ENCODE measurements at regions not wholly inside any gene's neighbourhood (a gene's known extent, or its start where the extent isn't known, plus 50 kb on each side); places are given as distances from the start of the nearest gene placed in this dataset.

- TF ChIP-seq CTCF (IDR thresholded peaks at IDR 0.05) (no peak), ZFX (IDR thresholded peaks at IDR 0.05; ENCODE audit: borderline replicate concordance) (no peak)
- no peak overlapping the region for H3K27ac ChIP-seq
Measured at GRCh38 chr2:219810895-219811294, 183.5 kb downstream of the SLC4A3 start.

- no peak overlapping the region for H3K27ac ChIP-seq
- no peak for TF ChIP-seq CTCF (IDR thresholded peaks at IDR 0.05)
- no peak for TF ChIP-seq ZFX (IDR thresholded peaks at IDR 0.05; ENCODE audit: borderline replicate concordance)
Measured at GRCh38 chr2:219812672-219813071, 185.2 kb downstream of the SLC4A3 start.

GRCh38 chr2:219820767-219821166 lies 193.3 kb downstream of the SLC4A3 start:
- H3K27ac ChIP-seq, result no peak overlapping the region
- TF ChIP-seq CTCF (IDR thresholded peaks at IDR 0.05), result no peak
- no peak for TF ChIP-seq ZFX (IDR thresholded peaks at IDR 0.05; ENCODE audit: borderline replicate concordance)

GRCh38 chr2:219823574-219823973 lies 196.1 kb downstream of the SLC4A3 start:
- TF ChIP-seq CTCF (IDR thresholded peaks at IDR 0.05) (no peak), ZFX (IDR thresholded peaks at IDR 0.05; ENCODE audit: borderline replicate concordance) (no peak)
- H3K27ac ChIP-seq, result no peak overlapping the region

- H3K27ac ChIP-seq, result no peak overlapping the region
- TF ChIP-seq CTCF (IDR thresholded peaks at IDR 0.05), result no peak
- TF ChIP-seq ZFX (IDR thresholded peaks at IDR 0.05; ENCODE audit: borderline replicate concordance), result no peak
Measured at GRCh38 chr2:219824996-219825395, 197.6 kb downstream of the SLC4A3 start.

- H3K27ac ChIP-seq, result no peak overlapping the region
- TF ChIP-seq ZFX (IDR thresholded peaks at IDR 0.05; ENCODE audit: borderline replicate concordance) (no peak), CTCF (IDR thresholded peaks at IDR 0.05) (no peak)
Measured at GRCh38 chr2:219828127-219828526, 200.7 kb downstream of the SLC4A3 start.

GRCh38 chr2:219829667-219830352 lies 202.4 kb downstream of the SLC4A3 start:
- no peak overlapping the region for H3K27ac ChIP-seq
- no peak for TF ChIP-seq CTCF (IDR thresholded peaks at IDR 0.05)
- TF ChIP-seq ZFX (IDR thresholded peaks at IDR 0.05; ENCODE audit: borderline replicate concordance), result no peak

All from 22Rv1 (cell line).